Colon (tissue), 2 donors: ENCODE measurements at regions not wholly inside any gene's neighbourhood (a gene's known extent, or its start where the extent isn't known, plus 50 kb on each side); places are given as distances from the start of the nearest gene placed in this dataset.
"Not testable (repeated sequence)": the region's sequence is repeated elsewhere in the genome, so short reads cannot be mapped to it uniquely, and the experiment has no call there.

ENCODE experiments used
- FAIRE-seq: peaks from 2 replicates; lab custom pipeline; 2012; peaks lifted over from hg19 to GRCh38; lab: Jason Lieb, UNC
- donor health status: control.
- donor health status: control.

DNA sequence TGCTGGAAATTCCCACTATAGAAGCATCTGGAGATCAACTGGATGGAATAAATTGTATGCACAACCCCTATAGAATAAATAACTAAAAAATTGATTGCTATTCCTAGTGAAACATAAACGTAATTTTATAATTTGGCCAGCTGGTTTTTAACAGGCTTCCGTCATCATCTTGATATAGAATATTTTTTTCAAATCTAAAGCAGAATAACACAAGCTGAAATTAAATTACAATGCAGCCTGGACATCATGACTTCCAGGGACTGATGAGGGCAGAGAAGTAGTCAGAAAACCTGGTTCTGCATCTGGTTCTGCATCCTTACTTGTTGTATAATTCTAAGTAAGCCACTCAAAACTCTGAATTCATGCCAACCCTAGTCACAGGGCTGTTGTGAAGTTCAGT is 146.1 kb downstream of the MEX3B start:
- no peak for FAIRE-seq

DNA sequence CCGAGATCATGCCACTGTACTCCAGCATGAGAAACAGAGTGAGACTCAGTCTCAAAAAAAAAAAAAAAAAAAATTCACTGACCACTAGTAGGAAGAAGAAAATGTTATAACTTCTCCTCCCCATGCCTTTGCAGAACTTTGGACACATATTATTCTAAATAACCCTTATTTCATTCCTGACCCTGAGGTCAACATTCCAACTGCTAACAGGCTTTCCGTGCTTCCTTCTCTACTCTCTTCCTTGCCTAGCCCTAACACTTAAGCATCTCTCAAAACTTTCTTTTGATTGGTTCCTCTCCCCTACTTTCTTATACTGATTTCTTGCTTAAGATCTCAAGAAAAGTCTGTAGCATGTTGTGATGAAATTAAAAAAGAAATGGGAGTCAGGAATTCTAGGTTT is 146.8 kb downstream of the MEX3B start:
- FAIRE-seq: no peak

DNA sequence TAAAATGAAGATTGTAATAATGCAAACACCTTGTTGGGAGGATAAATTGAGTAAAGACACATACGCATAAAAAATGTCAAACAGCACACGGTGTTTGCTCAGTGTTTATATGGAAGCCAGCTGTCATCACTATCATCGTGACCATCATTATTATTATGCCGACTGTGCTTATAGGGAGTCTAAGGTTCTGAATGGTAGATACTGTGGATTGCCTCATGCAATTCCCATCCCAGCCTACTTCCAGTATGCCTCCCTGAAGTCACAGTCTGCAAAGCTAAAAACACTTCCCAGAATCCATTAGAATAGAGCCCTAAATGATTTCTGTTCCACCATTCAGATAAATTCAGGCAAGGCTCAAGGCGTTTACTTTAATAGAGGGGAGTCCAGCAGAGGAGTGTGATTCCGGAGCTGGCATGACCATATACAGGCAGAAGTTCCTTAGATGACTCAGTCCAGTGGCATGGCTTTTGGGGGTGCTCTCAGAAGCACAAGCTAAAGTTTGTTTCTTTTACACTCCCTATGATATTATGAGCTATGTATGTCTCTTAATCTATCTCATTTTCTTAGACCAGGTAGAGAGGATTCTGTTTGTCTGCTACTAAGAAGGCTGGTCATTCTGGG is 148.7 kb downstream of the MEX3B start:
- no peak for FAIRE-seq

DNA sequence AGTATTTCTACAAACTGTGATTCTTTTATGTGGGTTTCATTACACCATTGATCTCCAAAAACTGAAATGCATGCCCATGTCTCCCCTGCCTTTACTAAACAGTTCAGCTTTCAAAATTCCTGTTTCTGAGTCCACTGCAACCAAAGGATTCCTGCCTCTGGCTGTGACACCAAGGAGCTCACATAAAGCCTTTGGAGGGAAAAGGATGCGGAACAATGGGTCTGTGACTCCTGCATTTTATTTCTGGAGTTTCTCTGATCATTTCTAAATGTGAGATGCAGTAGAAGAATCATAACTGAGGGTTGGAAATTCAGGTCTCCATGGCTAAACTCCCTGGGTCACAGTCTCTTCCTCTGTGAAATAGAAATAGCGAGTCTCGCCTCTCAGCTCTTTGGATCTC is 149.5 kb downstream of the MEX3B start:
- FAIRE-seq: no peak

DNA sequence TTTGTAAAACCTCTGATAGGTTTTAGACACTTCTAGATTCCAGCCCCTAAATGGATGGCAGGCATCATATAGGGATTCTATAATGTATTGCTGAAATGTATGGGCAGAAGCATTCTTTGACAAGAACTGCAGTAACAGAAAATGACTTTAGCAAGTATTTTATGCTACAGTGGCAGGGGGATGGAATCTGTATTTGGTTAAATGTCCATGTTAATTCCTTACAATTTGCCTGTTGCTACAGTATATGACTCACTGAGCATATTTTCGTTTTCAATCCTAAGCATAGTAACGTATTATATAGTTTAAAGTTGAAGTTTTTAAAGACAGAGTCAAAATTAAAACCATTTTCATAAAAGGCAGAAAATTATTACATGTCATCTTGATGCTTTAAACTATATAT is 150.1 kb downstream of the MEX3B start:
- no peak for FAIRE-seq

DNA sequence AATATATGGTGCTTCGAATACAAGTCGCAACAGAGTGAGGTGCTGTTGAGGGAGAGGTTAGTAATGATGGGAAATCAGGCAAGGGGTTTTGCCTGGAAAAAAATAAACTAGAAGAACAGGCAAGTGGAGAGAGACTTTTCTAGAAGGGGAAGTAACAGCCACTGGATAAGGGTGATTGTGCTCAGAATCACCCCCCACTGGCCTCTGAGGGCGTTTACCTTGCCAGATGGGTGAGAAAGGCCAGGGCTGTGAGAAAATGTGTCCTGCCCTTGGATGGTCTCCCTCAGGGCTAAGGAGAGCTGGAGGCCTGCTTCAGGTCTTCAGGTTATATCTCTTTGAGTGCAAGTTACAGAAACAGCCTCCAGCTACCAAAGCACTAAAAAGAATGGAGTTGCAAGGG is 151.8 kb downstream of the MEX3B start:
- no peak for FAIRE-seq

DNA sequence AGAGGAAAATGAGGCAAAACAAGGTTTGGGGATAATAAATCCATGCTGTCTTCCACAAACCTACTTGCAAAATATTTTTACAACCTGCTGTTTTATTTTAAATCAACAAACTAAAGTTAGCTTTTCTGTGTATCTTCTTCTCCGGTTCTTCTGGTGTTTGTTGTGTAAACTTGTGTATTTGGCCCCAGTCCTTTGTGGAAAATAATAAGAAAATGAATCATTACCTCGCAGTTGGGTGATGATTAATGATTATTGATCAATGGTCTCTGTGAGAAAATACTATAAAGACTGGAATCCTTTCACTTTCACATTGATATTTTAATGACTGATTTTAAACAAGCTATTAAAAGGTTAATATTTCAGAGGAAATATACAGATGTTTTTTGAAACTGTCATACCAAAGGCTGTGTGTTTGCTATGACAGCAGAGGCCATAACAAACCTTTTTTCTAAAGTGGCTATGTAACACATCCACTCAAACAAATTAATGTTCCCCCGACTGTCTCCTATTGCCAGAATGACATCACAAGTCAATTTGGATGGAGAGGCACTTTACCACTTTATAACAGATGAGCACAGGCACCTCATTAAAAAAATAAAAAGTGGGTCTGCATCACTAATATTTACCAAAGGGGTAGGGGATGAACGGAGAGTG is 152.5 kb downstream of the MEX3B start:
- no peak for FAIRE-seq

DNA sequence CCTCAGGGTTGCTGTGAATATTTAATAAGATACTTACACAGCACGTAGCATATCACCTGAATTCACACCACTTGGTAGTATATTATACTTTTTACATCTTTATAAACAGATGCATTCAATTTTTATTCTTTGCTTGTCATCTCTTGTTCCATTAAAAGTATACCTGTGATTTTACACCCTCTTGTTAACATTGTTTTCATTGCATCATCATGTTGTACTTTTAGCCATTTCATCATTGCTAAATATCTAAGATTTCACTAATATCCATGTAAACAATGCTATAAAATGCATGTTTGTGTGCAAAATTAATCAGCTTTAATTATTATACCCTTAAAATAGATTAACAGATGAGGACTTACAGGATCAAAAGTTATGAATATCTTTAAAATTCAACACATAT is 155.3 kb downstream of the MEX3B start:
- FAIRE-seq: no peak

DNA sequence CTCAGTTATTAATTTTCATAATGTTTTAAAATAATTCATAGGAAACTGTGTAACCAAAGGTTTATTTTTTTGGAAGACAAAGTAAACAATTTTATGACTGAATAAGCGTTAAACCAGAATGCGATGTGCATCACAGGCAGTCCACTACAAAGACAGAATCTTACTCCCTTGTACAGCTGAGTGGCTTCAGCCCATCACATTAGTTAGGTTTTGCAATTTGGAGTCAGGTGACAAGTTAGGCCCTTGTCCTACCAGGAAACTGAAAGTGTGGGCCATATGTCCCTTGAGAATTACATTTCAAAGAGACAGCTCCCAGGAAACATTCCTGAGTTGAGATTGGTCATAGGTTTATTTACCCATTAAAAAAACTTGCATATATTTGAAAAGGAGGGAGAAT is 156.3 kb downstream of the MEX3B start:
- no peak for FAIRE-seq

DNA sequence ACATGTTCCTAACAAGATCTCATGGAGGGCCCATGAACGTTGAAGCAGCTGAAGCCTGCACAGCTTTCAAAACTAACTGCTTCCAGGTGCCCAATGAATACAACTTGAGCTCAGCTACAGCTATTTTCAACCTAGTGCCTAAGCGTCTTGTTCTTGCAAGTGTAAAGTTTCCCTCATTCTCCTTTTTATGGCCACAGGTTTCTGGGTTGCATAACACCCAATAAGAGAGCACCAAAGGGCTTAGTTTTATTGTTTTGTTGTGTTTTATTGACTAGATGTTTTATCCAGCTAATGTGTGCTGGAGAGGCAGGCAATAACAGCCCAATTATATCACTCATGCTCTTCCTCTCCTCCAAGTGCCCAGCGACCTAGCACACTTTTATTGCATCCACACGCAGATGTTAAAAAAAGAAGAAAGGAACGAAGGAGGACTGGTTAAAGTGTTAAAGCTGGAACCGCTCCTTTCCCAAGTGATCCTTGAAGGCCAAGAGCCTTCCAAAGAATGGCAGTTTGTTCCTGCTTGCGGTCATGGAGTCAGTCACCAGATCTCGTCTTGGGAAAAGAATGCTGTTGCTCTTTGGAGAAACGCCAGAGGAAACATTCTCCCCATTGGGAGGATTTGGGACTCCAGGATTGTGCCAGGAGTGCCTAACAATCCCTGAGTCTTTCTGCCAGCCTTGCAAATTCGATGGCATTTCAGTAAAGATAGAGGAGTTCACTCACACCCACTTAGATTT is 156.9 kb downstream of the MEX3B start:
- no peak for FAIRE-seq

DNA sequence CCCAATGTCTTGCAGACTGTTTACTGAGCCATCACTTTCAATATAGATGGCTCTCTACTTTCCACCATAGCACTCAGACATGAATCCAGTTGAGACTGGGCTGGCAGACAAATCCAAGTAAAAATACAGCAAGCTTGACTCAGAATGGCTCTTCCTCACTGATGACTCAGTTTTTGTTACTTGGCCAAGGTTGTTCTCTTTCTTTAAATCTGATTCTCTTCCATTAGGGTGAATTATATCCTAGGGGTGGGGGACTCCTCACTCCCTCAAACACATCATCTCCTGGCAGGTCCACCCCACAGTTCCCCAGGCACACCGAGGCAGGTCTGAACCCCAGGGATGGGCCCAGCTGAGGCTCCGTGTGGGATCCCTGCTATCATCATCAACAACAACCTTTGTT is 157.9 kb downstream of the MEX3B start:
- no peak for FAIRE-seq

DNA sequence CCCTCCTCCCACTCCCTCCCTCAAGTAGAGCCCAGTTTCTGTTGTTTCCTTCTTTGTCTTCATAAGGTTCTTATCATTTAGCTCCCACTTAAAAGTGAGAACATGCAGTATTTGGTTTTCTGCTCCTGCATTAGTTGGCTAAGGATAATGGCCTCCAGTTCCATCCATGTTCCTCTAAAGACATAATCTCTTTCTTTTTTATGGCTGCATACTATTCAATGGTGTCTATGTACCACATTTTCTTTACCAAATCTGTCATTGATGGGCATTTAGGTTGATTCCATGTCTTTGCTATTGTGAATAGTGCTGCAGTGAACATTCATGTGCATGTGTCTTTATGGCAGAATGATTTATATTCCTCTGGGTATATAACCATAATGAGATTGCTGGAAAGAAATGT is 158.6 kb downstream of the MEX3B start:
- FAIRE-seq: not testable (repeated sequence)

DNA sequence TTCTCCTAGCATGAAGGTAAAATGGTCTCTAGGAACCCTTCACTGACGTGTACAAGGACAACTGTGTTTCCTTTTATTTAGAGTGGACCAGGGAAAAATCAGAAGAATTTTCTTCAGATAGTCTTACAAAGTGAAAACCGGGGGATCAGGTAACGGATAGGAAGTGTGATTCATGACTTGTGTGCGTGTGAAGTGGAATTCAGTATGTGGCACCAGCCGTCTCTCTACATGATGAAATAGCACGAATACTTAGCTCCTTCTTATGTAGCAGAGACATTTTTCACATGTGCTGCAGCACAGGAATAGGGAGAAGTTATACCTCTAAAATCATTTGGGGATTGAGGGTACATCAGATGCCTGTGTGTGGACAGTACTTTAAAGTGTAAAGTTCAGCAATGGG is 159.2 kb downstream of the MEX3B start:
- FAIRE-seq: no peak

DNA sequence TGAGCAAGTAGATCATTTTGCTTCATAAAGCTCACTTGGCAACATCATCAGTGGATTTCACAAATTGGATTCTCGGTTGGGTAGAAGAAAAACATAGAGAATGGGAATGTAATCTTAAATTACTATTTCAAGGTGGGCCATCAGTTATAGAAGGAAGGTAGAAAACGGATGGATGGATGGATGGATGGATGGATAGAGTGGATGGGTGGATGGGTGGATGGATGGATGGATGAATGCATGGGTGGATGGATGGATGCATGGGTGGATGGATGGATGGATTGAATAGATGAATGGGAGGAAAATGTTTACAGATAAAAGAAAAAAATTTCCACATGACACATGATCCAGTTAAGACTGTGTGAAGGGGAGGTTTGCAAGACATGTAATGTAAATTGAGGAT is 159.7 kb downstream of the MEX3B start:
- no peak for FAIRE-seq

DNA sequence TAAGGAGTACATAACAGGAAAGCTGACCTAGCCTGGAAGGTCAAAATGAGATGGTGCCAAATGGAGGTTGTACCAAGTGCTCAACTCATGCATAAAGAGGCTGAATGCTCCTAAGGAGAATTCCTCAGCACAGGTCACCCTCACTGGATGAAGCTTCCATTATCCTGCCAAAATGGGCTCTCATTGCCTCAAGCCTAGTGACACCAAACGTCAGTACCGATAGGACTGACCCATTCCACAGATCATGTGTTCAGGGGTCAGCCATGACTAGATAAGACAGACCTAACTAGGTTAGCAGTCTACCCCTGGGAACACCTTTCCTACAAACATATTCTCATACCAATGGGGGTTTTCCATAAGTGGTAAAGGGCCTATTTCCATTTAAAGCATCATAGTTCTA is 160.7 kb downstream of the MEX3B start:
- no peak for FAIRE-seq

DNA sequence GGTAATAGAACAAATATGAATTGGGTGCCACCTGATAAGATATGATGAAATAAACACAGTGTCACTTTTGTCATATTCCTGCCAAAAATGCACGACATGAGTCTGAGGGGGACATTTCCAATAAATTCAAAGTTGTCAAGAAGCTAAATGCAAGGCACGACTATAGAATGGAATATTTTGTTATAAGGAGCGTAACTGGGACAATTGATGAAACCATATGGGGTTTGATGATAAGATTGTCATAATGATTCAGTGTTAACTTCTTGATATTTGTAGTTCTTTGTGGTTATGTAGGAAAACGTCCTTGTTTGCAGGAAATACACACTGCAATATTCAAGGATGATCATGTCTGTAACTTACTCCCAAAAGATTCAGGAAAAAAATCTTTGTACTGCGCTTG is 163.3 kb downstream of the MEX3B start:
- no peak for FAIRE-seq

DNA sequence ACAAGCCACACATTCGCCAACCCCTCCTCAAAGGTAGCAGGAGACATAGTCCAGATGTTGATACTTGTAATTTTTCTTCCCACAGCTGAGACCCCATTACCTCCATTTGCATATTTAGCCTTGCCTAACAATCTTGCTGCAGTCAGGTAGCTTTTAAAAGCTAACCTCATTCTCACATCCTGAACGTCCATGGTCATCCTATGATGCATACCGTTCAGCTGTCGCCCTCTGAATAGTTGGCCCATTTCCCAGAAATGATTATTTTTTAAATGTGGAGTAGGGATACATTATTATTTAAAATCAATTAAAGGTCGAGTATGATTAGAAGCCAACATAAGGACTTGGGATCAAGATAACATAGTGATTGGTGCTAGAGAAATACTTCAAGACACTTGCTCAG is 165.0 kb downstream of the MEX3B start:
- FAIRE-seq: no peak

DNA sequence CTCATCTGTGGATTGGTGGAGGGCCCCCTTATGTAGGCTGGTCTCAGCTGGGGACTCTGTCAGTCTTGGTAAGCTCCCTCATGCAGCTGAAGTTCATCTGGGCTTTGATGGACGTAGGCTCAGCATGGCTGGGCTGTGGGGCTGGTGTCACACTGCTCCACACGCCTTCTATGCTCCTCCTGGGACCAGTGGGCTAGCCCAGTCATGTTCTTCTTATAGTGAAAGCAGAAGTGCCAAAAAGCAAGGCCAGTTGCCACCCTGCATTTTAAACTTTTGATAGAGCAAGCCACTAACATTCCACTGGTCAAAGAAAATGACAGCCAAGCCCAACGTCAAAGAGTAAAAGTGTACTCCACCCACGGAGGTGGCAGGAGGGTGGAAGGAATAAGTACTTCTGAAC is 165.5 kb downstream of the MEX3B start:
- FAIRE-seq: no peak

DNA sequence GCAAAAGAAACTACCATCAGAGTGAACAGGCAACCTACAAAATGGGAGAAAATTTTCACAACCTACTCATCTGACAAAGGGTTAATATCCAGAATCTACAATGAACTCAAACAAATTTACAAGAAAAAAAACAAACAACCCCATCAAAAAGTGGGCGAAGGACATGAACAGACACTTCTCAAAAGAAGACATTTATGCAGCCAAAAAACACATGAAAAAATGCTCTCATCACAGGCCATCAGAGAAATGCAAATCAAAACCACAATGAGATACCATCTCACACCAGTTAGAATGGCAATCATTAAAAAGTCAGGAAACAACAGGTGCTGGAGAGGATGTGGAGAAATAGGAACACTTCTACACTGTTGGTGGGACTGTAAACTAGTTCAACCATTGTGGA is 170.1 kb downstream of the MEX3B start:
- not testable (repeated sequence) for FAIRE-seq

DNA sequence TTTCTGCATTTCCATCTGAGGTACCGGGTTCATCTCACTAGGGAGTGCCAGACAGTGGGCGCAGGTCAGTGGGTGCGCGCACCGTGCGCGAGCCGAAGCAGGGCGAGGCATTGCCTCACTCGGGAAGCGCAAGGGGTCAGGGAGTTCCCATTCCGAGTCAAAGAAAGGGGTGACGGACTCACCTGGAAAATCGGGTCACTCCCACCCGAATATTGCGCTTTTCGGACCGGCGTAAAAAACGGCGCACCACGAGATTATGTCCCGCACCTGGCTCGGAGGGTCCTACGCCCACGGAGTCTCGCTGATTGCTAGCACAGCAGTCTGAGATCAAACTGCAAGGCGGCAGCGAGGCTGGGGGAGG is 175.1 kb downstream of the MEX3B start:
- not testable (repeated sequence) for FAIRE-seq

DNA sequence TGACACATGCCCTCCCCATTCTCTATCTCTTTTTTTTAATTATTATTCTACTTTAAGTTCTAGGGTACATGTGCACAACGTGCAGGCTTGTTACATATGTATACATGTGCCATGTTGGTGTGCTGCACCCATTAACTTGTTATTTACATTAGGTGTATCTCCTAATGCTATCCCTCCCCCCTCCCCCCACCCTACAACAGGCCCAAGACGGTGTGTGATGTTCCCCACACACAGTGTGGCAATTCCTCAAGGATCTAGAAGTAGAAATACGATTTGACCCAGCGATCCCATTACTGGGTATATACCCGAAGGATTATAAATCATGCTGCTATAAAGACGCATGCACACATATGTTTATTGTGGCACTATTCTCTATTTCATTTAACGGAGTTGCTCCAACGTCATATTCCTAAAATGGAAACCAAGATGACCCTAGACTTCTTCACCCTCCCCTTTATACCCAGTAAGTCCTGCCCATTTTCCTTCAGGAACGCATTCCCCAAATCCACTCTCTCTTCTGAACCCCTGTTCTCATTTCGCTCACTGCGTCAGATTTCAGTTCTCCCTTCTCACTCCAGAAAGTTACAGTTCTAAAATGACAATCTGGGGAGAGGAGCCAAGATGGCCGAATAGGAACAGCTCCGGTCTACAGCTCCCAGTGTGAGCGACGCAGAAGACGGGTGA is 175.6 kb downstream of the MEX3B start:
- FAIRE-seq: not testable (repeated sequence)

DNA sequence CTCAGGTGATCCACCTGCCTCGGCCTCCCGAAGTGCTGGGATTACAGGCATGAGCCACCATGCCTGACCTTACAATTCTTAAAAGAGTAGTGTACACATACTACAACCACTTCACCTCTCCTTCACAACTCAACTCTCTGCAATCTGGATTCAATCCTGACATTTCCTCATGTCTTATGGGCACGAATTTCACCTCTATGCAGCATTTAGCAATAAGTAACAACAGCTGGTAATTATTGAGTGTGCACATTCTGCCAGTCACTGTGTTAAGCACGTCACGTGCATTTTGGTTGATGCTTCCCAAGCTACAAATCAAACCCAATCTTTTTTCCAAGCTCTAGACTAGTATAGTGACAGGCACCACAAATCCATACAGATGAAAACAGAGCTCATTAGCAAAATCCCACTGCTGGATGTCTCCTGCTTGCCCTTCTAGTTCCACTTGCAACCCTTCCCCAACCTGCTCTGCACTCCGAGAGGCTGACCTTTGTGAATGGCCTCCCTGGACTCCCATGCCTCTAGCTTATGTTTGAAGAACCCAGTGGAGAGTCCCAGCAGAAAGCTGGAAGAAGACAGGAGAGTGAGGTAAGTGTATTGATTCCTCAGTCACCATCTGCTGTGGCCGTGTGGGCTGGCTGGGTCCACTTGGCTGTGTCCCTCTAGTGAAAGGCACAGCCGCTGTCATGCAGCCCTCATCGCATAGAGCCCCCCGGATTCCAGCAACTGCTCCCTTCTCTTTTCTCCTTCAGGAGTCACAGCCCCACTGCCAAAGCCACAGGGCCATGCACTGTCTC is 176.5 kb downstream of the MEX3B start:
- FAIRE-seq: no peak
